ENCODE measurements at regions not wholly inside any gene's neighbourhood (a gene's known extent, or its start where the extent isn't known, plus 50 kb on each side); places are given as distances from the start of the nearest gene placed in this dataset.

DNA sequence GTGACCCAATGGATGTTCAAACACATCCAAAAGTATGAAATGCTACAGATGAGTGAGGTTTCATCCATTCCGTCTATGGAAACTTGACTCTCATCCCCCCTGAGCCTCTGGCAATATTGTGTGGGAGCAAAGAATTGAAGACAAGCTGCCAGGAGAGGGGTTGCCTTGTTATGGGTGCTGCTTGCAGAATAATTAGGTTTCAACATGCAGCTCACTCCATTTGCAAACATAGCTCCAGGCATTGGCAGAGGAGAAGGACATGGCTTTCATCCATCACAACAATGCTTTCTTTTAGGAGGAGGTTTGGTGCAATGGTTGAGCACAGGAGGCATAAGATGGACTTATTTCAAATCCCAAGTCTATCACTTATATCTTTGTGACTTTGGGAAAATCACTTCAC, 220.7 kb upstream of the SRRM4 start:
- TF ChIP-seq, protein P1, sequence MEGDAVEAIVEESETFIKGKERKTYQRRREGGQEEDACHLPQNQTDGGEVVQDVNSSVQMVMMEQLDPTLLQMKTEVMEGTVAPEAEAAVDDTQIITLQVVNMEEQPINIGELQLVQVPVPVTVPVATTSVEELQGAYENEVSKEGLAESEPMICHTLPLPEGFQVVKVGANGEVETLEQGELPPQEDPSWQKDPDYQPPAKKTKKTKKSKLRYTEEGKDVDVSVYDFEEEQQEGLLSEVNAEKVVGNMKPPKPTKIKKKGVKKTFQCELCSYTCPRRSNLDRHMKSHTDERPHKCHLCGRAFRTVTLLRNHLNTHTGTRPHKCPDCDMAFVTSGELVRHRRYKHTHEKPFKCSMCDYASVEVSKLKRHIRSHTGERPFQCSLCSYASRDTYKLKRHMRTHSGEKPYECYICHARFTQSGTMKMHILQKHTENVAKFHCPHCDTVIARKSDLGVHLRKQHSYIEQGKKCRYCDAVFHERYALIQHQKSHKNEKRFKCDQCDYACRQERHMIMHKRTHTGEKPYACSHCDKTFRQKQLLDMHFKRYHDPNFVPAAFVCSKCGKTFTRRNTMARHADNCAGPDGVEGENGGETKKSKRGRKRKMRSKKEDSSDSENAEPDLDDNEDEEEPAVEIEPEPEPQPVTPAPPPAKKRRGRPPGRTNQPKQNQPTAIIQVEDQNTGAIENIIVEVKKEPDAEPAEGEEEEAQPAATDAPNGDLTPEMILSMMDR (IDR thresholded peaks at IDR 0.05): no peak
- TF ChIP-seq POLR2A (IDR thresholded peaks at IDR 0.05): no peak

Measured in thyroid gland (tissue), 4 donors.